ENCODE measurements at regions not wholly inside any gene's neighbourhood (a gene's known extent, or its start where the extent isn't known, plus 50 kb on each side); places are given as distances from the start of the nearest gene placed in this dataset.

DNA sequence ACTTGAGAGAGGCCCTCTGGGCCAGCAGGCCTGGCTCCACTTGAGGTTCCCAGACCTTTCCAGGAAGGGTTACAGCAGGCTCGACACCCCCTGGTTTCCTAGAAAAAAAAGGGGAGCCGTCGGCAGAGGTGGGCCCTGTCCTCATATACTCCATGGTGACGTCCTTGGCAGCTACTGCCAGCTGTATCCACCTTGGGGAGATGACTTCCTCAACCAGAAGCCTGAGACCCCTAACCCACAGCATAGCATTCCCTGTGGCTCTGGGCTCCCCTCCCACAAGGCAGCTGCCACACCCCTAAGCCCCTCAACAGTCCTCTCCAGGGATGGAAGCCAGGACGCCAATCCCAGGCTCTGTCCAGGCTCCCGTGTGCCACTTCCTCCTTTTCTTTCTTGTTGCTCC lies 294.8 kb downstream of the CDC5L start:
- Mint-ChIP-seq H3K27ac (no peak overlapping the region), H3K27me3 (no peaks in the 10 kb centered on the region), H3K9me3 (peaks cover 4% of the 10 kb centered on the region), H3K4me1 (ENCODE audit: low read depth) (no peaks in the 10 kb centered on the region), H3K36me3 (ENCODE audit: low read depth) (no peaks in the 10 kb centered on the region), H3K4me3 (no peak overlapping the region)
- no peak for DNase-seq

- H3K4me3 Mint-ChIP-seq = no peak overlapping the region
- H3K4me1 Mint-ChIP-seq (ENCODE audit: low read depth) = no peaks in the 10 kb centered on the region
- peaks cover 8% of the 10 kb centered on the region for H3K9me3 Mint-ChIP-seq
- H3K27me3 Mint-ChIP-seq = no peaks in the 10 kb centered on the region
- H3K27ac Mint-ChIP-seq = no peak overlapping the region
- DNase-seq = no peak
- H3K36me3 Mint-ChIP-seq (ENCODE audit: low read depth) = no peaks in the 10 kb centered on the region
Observed at GRCh38 chr6:44682987-44683779, 295.7 kb downstream of the CDC5L start.

- Mint-ChIP-seq H3K27ac (no peak overlapping the region), H3K4me1 (ENCODE audit: low read depth) (peaks cover 2% of the 10 kb centered on the region), H3K36me3 (ENCODE audit: low read depth) (no peaks in the 10 kb centered on the region), H3K4me3 (no peak overlapping the region), H3K27me3 (no peaks in the 10 kb centered on the region), H3K9me3 (peaks cover 18% of the 10 kb centered on the region)
- no peak for DNase-seq
Observed at GRCh38 chr6:44685213-44685612, 297.7 kb downstream of the CDC5L start.

- H3K36me3 Mint-ChIP-seq (ENCODE audit: low read depth) = no peaks in the 10 kb centered on the region
- H3K4me3 Mint-ChIP-seq = no peak overlapping the region
- peaks cover 2% of the 10 kb centered on the region for H3K9me3 Mint-ChIP-seq
- peaks cover under 1% of the 10 kb centered on the region for H3K4me1 Mint-ChIP-seq (ENCODE audit: low read depth)
- H3K27ac Mint-ChIP-seq = no peak overlapping the region
- no peaks in the 10 kb centered on the region for H3K27me3 Mint-ChIP-seq
- DNase-seq = no peak
Observed at GRCh38 chr6:44696099-44696498, 308.6 kb downstream of the CDC5L start.

DNA sequence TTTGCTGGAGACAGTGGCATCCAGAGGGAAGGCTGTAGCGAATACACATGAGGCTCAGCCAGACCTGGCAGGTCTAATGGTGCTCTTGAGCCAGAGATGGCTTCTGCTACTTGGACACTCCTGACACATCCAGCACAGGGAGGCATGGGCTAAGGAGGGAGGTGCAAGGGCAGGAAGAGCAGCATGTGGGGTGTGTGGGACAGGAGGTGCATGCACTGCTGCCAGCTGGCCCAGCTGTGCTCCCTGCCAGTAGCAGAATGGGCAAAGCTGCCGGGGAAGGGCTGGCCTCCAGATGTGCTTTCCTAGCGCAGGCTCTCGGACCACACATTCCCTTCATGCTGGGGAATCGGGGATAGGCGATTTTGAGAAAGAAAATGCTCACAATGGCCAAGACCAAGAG lies 309.2 kb downstream of the CDC5L start:
- peaks cover 6% of the 10 kb centered on the region for H3K4me1 Mint-ChIP-seq (ENCODE audit: low read depth)
- H3K27ac Mint-ChIP-seq = no peak overlapping the region
- H3K9me3 Mint-ChIP-seq = peaks cover 2% of the 10 kb centered on the region
- DNase-seq = no peak
- H3K27me3 Mint-ChIP-seq = no peaks in the 10 kb centered on the region
- no peaks in the 10 kb centered on the region for H3K36me3 Mint-ChIP-seq (ENCODE audit: low read depth)
- no peak overlapping the region for H3K4me3 Mint-ChIP-seq

GRCh38 chr6:44697327-44697726 lies 309.8 kb downstream of the CDC5L start:
- no peak overlapping the region for H3K4me3 Mint-ChIP-seq
- no peak for DNase-seq
- no peaks in the 10 kb centered on the region for H3K36me3 Mint-ChIP-seq (ENCODE audit: low read depth)
- H3K27ac Mint-ChIP-seq = no peak overlapping the region
- H3K9me3 Mint-ChIP-seq = peaks cover 2% of the 10 kb centered on the region
- no peaks in the 10 kb centered on the region for H3K27me3 Mint-ChIP-seq
- peaks cover 9% of the 10 kb centered on the region for H3K4me1 Mint-ChIP-seq (ENCODE audit: low read depth)

DNA sequence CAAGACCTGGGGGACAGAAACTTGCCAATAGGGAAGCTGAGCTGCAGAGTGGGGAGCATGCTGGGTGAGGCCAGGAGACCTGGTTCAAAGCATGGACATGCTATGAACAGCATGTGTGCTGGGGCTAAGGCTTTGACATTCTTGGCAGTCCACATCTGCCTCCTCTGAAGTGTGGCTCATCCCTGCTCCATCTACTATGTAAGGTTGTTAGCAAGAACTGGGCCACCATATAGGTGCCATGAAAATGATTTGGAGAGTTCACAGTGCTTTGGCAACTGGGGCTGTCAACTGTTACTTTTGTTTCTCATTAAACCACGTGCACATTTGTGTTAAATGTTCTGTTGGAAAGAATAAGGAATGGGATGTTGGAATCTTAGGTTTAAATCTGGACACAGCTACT lies 311.1 kb downstream of the CDC5L start:
- Mint-ChIP-seq H3K36me3 (ENCODE audit: low read depth) (no peaks in the 10 kb centered on the region), H3K27me3 (no peaks in the 10 kb centered on the region), H3K4me1 (ENCODE audit: low read depth) (peaks cover 20% of the 10 kb centered on the region), H3K9me3 (peaks cover 2% of the 10 kb centered on the region), H3K27ac (no peak overlapping the region), H3K4me3 (no peak overlapping the region)
- no peak for DNase-seq

GRCh38 chr6:44699082-44699481 lies 311.6 kb downstream of the CDC5L start:
- Mint-ChIP-seq H3K9me3 (peaks cover 2% of the 10 kb centered on the region), H3K36me3 (ENCODE audit: low read depth) (no peaks in the 10 kb centered on the region), H3K27ac (no peak overlapping the region), H3K27me3 (no peaks in the 10 kb centered on the region), H3K4me1 (ENCODE audit: low read depth) (peaks cover 25% of the 10 kb centered on the region), H3K4me3 (no peak overlapping the region)
- no peak for DNase-seq

GRCh38 chr6:44699851-44700250 lies 312.3 kb downstream of the CDC5L start:
- H3K4me1 Mint-ChIP-seq (ENCODE audit: low read depth) = peaks cover 30% of the 10 kb centered on the region
- H3K9me3 Mint-ChIP-seq = no peaks in the 10 kb centered on the region
- H3K36me3 Mint-ChIP-seq (ENCODE audit: low read depth) = no peaks in the 10 kb centered on the region
- H3K27ac Mint-ChIP-seq = no peak overlapping the region
- no peak for DNase-seq
- H3K27me3 Mint-ChIP-seq = no peaks in the 10 kb centered on the region
- no peak overlapping the region for H3K4me3 Mint-ChIP-seq

GRCh38 chr6:44700422-44700821 lies 312.9 kb downstream of the CDC5L start:
- H3K36me3 Mint-ChIP-seq (ENCODE audit: low read depth) = no peaks in the 10 kb centered on the region
- DNase-seq = no peak
- no peaks in the 10 kb centered on the region for H3K27me3 Mint-ChIP-seq
- H3K4me3 Mint-ChIP-seq = no peak overlapping the region
- H3K4me1 Mint-ChIP-seq (ENCODE audit: low read depth) = peaks cover 33% of the 10 kb centered on the region
- H3K9me3 Mint-ChIP-seq = no peaks in the 10 kb centered on the region
- no peak overlapping the region for H3K27ac Mint-ChIP-seq

DNA sequence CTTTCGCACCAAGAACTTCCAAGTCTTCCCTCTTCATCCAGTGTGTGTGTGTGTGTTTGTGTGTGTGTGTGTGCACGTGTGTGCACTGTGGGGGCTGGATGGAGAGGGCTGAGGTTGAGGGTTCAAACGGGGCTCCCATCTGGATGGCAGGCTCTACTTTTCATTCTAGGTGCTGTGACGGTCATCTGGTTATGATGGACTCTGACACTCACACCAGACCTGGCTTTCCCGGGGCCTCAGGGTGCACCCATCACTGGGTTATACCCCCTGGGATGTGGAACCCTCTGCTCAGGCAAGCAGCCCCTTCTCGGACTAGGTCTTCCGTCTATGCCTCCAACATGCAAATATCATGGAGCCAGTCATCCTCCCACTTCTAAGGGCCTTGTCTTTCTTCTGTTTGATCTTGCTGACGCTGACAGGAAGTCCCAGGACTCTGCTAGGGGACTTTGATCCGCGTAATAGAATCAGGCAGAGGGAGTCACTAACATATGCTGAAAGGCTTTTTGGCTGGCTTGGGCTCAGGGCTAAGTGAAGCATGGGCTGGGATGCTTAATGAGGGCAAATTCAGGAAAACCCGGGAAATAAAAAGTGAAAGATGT lies 313.6 kb downstream of the CDC5L start:
- Mint-ChIP-seq H3K4me1 (ENCODE audit: low read depth) (peaks cover 37% of the 10 kb centered on the region), H3K27me3 (no peaks in the 10 kb centered on the region), H3K36me3 (ENCODE audit: low read depth) (no peaks in the 10 kb centered on the region), H3K27ac (no peak overlapping the region), H3K9me3 (no peaks in the 10 kb centered on the region), H3K4me3 (no peak overlapping the region)
- no peak for DNase-seq

DNA sequence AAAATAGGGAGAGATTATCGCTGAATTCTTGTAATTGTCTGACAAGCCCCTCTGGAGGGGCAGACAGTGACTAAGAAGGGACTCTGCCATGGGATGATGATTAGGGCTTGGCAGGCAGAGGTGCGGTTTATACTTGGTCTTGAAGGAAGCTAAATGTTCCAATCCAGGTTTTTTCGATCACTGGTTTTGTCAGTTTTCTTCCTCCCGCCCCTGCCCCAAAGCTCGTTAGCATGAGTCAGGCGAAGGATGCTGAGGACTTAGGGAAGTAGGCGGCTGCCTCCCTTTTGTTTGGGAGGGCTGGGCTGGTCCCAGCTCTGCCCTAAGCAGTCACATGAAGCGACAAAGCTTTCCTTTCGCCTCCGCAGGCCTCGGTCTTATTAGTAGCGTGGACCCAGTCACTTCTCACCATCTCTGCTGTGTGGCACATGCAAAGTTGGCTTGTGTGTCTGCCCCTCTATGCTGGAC lies 314.2 kb downstream of the CDC5L start:
- Mint-ChIP-seq H3K27ac (no peak overlapping the region), H3K4me3 (no peak overlapping the region), H3K27me3 (no peaks in the 10 kb centered on the region), H3K9me3 (no peaks in the 10 kb centered on the region), H3K4me1 (ENCODE audit: low read depth) (peaks cover 37% of the 10 kb centered on the region), H3K36me3 (ENCODE audit: low read depth) (no peaks in the 10 kb centered on the region)
- DNase-seq = no peak

GRCh38 chr6:44702292-44702691 lies 314.8 kb downstream of the CDC5L start:
- Mint-ChIP-seq H3K4me1 (ENCODE audit: low read depth) (peaks cover 38% of the 10 kb centered on the region), H3K9me3 (no peaks in the 10 kb centered on the region), H3K27ac (peak overlapping the region; percentile 50), H3K36me3 (ENCODE audit: low read depth) (no peaks in the 10 kb centered on the region), H3K27me3 (no peaks in the 10 kb centered on the region), H3K4me3 (no peak overlapping the region)
- DNase-seq = no peak

DNA sequence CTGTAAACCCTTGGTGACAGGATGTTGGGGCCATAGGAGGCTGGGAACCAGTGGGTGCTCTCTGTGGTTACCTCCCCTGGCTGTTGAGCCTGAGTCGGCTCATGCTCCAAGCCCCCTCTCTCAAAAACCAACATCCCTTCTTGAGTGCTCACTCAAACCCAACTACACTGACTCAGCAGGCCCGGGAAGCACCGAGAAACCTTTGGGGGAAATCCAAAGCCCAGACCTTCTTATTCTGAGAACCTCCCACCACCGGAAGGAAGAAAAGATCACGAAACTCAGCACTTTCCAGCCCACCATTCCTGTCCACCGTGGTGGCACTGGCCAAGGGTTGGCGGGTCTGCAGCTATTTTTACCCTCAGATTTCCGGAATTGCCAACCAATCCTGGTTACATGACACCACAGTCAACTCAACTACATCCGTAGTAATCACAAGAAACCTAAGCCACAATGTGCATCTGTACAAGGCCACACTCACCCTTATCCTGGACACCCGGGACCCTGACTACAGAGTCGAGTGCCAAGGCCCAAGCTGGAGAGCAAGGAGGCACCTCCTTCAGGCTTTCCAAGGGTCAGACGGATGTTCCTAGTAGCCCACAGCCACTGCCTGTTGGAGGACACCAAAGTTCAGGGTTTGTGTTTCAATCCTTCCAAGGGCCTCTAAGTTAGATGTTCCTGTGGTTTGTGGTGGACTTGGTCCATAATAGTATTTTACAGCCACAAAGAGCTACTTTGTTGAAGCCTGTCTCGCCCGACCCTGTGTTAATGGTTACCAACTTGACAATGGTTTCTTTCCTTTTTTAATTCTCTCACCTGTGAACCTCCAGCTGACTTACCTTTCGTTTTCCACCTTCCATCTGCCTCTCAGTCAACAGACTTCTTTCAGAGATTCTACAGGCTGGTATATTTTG lies 317.0 kb downstream of the CDC5L start:
- peaks cover 6% of the 10 kb centered on the region for H3K9me3 Mint-ChIP-seq
- H3K27me3 Mint-ChIP-seq = no peaks in the 10 kb centered on the region
- DNase-seq = peak; percentile 57
- no peaks in the 10 kb centered on the region for H3K36me3 Mint-ChIP-seq (ENCODE audit: low read depth)
- peaks cover 51% of the 10 kb centered on the region for H3K4me1 Mint-ChIP-seq (ENCODE audit: low read depth)
- H3K4me3 Mint-ChIP-seq = no peak overlapping the region
- peak overlapping the region; percentile 81 for H3K27ac Mint-ChIP-seq

Data from activated T-cell treated with anti-CD3 and anti-CD28 coated beads, Interleukin-2, amount 50 U/mL, for 24 hours (primary cell).